ENCODE measurements at regions not wholly inside any gene's neighbourhood (a gene's known extent, or its start where the extent isn't known, plus 50 kb on each side); places are given as distances from the start of the nearest gene placed in this dataset.

- Histone ChIP-seq H3K27ac (ENCODE audit: low read length) (no peak overlapping the region), H3K9me3 (ENCODE audit: insufficient read depth, low read depth, low read length) (no peaks in the 10 kb centered on the region), H3K4me1 (ENCODE audit: insufficient read depth, low read length) (no peaks in the 10 kb centered on the region), H3K9ac (ENCODE audit: low read depth, low read length) (no peak overlapping the region), H3K4me3 (ENCODE audit: low read length) (no peak overlapping the region), H3K36me3 (ENCODE audit: insufficient read depth, low read depth, low read length) (no peaks in the 10 kb centered on the region), H3K27me3 (ENCODE audit: insufficient read depth, low read length) (no peaks in the 10 kb centered on the region)
Measured at GRCh38 chr3:31379598-31379997, 153.1 kb upstream of the STT3B start.

- Histone ChIP-seq H3K4me3 (ENCODE audit: low read length) (no peak overlapping the region), H3K9me3 (ENCODE audit: insufficient read depth, low read depth, low read length) (no peaks in the 10 kb centered on the region), H3K36me3 (ENCODE audit: insufficient read depth, low read depth, low read length) (no peaks in the 10 kb centered on the region), H3K9ac (ENCODE audit: low read depth, low read length) (no peak overlapping the region), H3K27ac (ENCODE audit: low read length) (no peak overlapping the region), H3K4me1 (ENCODE audit: insufficient read depth, low read length) (no peaks in the 10 kb centered on the region), H3K27me3 (ENCODE audit: insufficient read depth, low read length) (no peaks in the 10 kb centered on the region)
Measured at GRCh38 chr3:31382856-31383255, 149.9 kb upstream of the STT3B start.

GRCh38 chr3:31384117-31384516 is 148.6 kb upstream of the STT3B start:
- H3K9me3 ChIP-seq (ENCODE audit: insufficient read depth, low read depth, low read length) = no peaks in the 10 kb centered on the region
- H3K27ac ChIP-seq (ENCODE audit: low read length) = no peak overlapping the region
- no peaks in the 10 kb centered on the region for H3K4me1 ChIP-seq (ENCODE audit: insufficient read depth, low read length)
- no peaks in the 10 kb centered on the region for H3K36me3 ChIP-seq (ENCODE audit: insufficient read depth, low read depth, low read length)
- H3K4me3 ChIP-seq (ENCODE audit: low read length) = no peak overlapping the region
- no peaks in the 10 kb centered on the region for H3K27me3 ChIP-seq (ENCODE audit: insufficient read depth, low read length)
- no peak overlapping the region for H3K9ac ChIP-seq (ENCODE audit: low read depth, low read length)

- Histone ChIP-seq H3K4me1 (ENCODE audit: insufficient read depth, low read length) (peaks cover 11% of the 10 kb centered on the region; the same call in 1 of the 2 replicates), H3K27me3 (ENCODE audit: insufficient read depth, low read length) (peaks cover 15% of the 10 kb centered on the region; the same call in 1 of the 2 replicates), H3K4me3 (ENCODE audit: low read length) (no peak overlapping the region), H3K9me3 (ENCODE audit: insufficient read depth, low read depth, low read length) (no peaks in the 10 kb centered on the region), H3K36me3 (ENCODE audit: insufficient read depth, low read depth, low read length) (no peaks in the 10 kb centered on the region), H3K27ac (ENCODE audit: low read length) (no peak overlapping the region), H3K9ac (ENCODE audit: low read depth, low read length) (no peak overlapping the region)
Measured at GRCh38 chr3:31389939-31390338, 142.8 kb upstream of the STT3B start.

DNA sequence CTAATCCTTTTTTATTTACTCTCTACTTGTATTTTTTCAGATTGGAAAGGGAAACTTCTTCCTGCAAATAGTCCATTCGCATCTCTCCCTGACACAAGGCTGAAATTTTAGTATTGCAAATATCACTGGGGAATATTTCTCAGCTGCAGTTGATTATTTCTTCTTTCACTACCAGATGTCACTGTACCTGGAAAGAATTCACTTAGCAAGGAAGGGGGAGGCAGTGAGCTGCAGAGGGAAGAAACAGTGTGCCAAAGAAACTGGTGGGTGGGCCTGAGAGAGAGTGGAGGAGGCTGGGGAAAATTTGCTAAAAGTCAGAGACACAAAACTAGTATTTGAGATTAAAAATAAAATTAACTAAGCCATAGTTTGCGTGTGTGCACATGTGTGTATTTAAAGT is 142.3 kb upstream of the STT3B start:
- Histone ChIP-seq H3K36me3 (ENCODE audit: insufficient read depth, low read depth, low read length) (no peaks in the 10 kb centered on the region), H3K27me3 (ENCODE audit: insufficient read depth, low read length) (peaks cover 15% of the 10 kb centered on the region; the same call in 1 of the 2 replicates), H3K9ac (ENCODE audit: low read depth, low read length) (no peak overlapping the region), H3K9me3 (ENCODE audit: insufficient read depth, low read depth, low read length) (no peaks in the 10 kb centered on the region), H3K4me3 (ENCODE audit: low read length) (0 out of 2 replicates have a peak overlapping the region, but pooled peaks have one; percentile 24), H3K27ac (ENCODE audit: low read length) (no peak overlapping the region), H3K4me1 (ENCODE audit: insufficient read depth, low read length) (peaks cover 11% of the 10 kb centered on the region; the same call in 1 of the 2 replicates)

DNA sequence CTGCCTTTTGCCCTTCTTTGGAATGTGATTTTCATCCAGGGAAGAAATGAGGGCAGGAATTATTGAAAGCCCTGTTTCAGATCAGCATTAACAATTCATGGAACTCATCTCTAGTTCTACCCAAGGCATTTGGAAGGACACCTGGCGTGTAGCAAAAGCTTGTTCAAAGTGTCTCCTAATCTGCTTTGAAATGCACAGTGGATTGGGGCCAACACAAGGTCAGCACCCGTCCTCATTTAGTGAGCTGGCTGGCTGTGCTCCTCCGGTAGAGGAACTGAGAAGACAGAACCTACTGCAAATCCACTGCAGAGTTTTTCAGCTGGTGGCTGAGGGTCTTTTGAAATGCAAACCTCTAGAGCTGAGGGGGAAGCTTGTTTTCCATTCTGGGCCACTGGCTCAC is 141.6 kb upstream of the STT3B start:
- no peaks in the 10 kb centered on the region for H3K36me3 ChIP-seq (ENCODE audit: insufficient read depth, low read depth, low read length)
- no peak overlapping the region for H3K27ac ChIP-seq (ENCODE audit: low read length)
- peaks cover 15% of the 10 kb centered on the region; the same call in 1 of the 2 replicates for H3K27me3 ChIP-seq (ENCODE audit: insufficient read depth, low read length)
- no peak overlapping the region for H3K9ac ChIP-seq (ENCODE audit: low read depth, low read length)
- H3K4me1 ChIP-seq (ENCODE audit: insufficient read depth, low read length) = peaks cover 11% of the 10 kb centered on the region; the same call in 1 of the 2 replicates
- no peaks in the 10 kb centered on the region for H3K9me3 ChIP-seq (ENCODE audit: insufficient read depth, low read depth, low read length)
- H3K4me3 ChIP-seq (ENCODE audit: low read length) = peak overlapping the region; percentile 24; the same call in 1 of the 2 replicates

DNA sequence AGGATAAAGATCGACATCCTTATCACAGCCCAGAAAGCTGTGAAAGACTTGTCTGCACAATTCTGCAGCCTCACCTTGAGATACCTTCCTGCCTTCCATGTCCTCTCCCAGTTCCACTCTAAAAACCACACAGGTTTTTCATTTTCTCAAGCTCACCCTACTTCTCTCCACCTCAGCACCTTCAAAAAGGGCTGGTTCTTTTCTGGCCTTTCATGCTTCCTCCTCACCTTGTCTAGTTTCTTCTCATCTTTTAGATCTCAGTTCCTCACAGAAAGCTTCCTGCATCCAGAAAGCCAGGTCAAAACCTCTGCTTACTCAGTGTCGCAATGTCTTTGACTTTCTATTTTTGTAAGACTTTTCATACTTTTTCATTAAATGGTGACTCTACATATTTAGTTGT is 140.2 kb upstream of the STT3B start:
- Histone ChIP-seq H3K27ac (ENCODE audit: low read length) (no peak overlapping the region), H3K4me3 (ENCODE audit: low read length) (no peak overlapping the region), H3K4me1 (ENCODE audit: insufficient read depth, low read length) (peaks cover 11% of the 10 kb centered on the region; the same call in 1 of the 2 replicates), H3K27me3 (ENCODE audit: insufficient read depth, low read length) (peaks cover 15% of the 10 kb centered on the region; the same call in 1 of the 2 replicates), H3K9ac (ENCODE audit: low read depth, low read length) (no peak overlapping the region), H3K36me3 (ENCODE audit: insufficient read depth, low read depth, low read length) (no peaks in the 10 kb centered on the region), H3K9me3 (ENCODE audit: insufficient read depth, low read depth, low read length) (no peaks in the 10 kb centered on the region)

DNA sequence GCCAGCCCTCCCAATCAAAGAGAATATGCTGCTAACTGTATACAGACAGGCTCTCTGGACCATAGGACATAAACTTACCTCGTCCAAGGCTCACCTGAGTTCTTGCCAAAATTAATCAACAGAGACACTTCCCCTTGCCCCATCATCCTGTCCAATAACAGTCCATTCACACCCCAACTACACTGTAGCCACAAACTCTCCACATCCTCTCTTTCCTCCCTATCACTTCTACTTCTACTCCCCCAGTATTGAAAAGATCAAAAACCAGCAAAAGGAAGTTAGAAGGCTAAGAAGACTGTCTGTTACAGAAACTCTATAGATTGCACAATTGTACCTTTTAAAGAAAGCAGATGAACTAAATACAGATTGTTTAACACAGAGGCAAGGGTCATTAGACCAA is 133.5 kb upstream of the STT3B start:
- Histone ChIP-seq H3K27ac (ENCODE audit: low read length) (no peak overlapping the region), H3K9ac (ENCODE audit: low read depth, low read length) (no peak overlapping the region), H3K4me3 (ENCODE audit: low read length) (no peak overlapping the region)

GRCh38 chr3:31402117-31402516 is 130.6 kb upstream of the STT3B start:
- H3K4me3 ChIP-seq (ENCODE audit: low read length) = no peak overlapping the region
- no peaks in the 10 kb centered on the region; the same call in 1 of the 2 replicates for H3K9me3 ChIP-seq (ENCODE audit: insufficient read depth, low read depth, low read length)
- H3K9ac ChIP-seq (ENCODE audit: low read depth, low read length) = no peak overlapping the region
- H3K27ac ChIP-seq (ENCODE audit: low read length) = no peak overlapping the region
- H3K4me1 ChIP-seq (ENCODE audit: insufficient read depth, low read length) = peaks cover 4% of the 10 kb centered on the region; the same call in 1 of the 2 replicates
- H3K36me3 ChIP-seq (ENCODE audit: insufficient read depth, low read depth, low read length) = no peaks in the 10 kb centered on the region
- no peaks in the 10 kb centered on the region for H3K27me3 ChIP-seq (ENCODE audit: insufficient read depth, low read length)

More for the DNA sequence above, 133.5 kb upstream of the STT3B start:
- Histone ChIP-seq H3K9me3 (ENCODE audit: insufficient read depth, low read depth, low read length) (no peaks in the 10 kb centered on the region; the same call in 1 of the 2 replicates), H3K4me1 (ENCODE audit: insufficient read depth, low read length) (no peaks in the 10 kb centered on the region), H3K36me3 (ENCODE audit: insufficient read depth, low read depth, low read length) (no peaks in the 10 kb centered on the region), H3K27me3 (ENCODE audit: insufficient read depth, low read length) (no peaks in the 10 kb centered on the region)

DNA sequence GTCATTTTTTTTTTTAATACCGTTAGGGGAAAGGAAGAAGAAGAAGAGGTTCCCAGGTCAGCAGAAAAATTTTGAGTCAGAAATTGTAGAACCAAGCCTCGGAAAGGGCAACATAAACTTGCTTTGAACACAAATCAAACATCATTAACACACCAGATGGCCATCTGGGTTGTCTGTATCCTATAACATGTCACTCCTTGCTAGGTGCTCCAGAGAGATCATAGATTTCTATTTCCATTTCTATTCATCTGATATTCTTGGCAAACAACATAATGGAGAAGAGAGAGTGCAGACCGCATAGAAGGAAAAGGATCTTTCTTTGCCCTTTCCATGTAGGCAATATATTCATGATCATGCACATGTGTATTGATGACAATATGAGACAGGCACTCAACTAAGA is 129.5 kb upstream of the STT3B start:
- Histone ChIP-seq H3K4me3 (ENCODE audit: low read length) (no peak overlapping the region), H3K4me1 (ENCODE audit: insufficient read depth, low read length) (peaks cover 4% of the 10 kb centered on the region; the same call in 1 of the 2 replicates), H3K9ac (ENCODE audit: low read depth, low read length) (no peak overlapping the region), H3K36me3 (ENCODE audit: insufficient read depth, low read depth, low read length) (no peaks in the 10 kb centered on the region), H3K27me3 (ENCODE audit: insufficient read depth, low read length) (no peaks in the 10 kb centered on the region), H3K27ac (ENCODE audit: low read length) (no peak overlapping the region), H3K9me3 (ENCODE audit: insufficient read depth, low read depth, low read length) (no peaks in the 10 kb centered on the region; the same call in 1 of the 2 replicates)

DNA sequence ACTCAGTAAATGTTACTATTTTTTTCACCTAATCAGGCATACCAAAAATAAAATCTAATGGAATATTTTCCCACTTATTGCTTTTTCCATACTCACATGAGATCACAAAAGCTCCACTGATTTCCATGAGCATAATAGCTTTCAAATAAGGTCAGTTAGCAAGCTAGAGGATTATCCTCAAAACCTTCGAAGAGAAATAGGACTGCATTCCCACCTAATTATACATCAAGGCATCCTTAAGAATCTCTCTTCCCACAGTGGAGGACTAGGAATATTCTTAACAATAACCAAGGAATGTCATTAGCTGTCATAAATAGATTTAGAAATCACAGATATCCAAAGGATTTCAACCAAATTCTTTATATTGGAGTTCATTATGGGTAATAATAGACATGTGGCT is 127.9 kb upstream of the STT3B start:
- no peak overlapping the region for H3K27ac ChIP-seq (ENCODE audit: low read length)
- H3K27me3 ChIP-seq (ENCODE audit: insufficient read depth, low read length) = no peaks in the 10 kb centered on the region
- no peak overlapping the region for H3K9ac ChIP-seq (ENCODE audit: low read depth, low read length)
- no peaks in the 10 kb centered on the region for H3K36me3 ChIP-seq (ENCODE audit: insufficient read depth, low read depth, low read length)
- H3K9me3 ChIP-seq (ENCODE audit: insufficient read depth, low read depth, low read length) = no peaks in the 10 kb centered on the region; the same call in 1 of the 2 replicates
- peaks cover 4% of the 10 kb centered on the region; the same call in 1 of the 2 replicates for H3K4me1 ChIP-seq (ENCODE audit: insufficient read depth, low read length)
- no peak overlapping the region for H3K4me3 ChIP-seq (ENCODE audit: low read length)

DNA sequence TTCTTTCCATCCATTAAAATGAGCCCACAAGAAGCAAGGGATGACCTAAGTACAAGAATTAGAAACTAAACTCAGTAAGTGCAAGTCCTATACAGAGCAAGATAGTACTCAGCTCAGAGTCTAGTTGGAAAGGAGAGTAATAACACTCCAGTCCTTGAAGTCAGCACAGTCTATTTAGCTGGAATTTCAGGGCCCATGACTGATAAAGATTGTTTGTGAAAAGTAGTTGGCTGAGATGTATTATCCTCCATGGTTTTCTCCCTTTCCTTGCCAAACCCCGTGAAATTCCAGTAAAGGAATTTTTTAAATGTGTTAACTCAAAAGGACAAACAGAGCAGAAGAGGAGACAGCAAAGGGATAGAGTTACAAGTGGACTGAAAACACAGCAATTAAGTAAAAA is 127.2 kb upstream of the STT3B start:
- H3K4me3 ChIP-seq (ENCODE audit: low read length) = no peak overlapping the region

More for the DNA sequence above, 127.2 kb upstream of the STT3B start:
- no peaks in the 10 kb centered on the region for H3K27me3 ChIP-seq (ENCODE audit: insufficient read depth, low read length)
- peaks cover 4% of the 10 kb centered on the region; the same call in 1 of the 2 replicates for H3K4me1 ChIP-seq (ENCODE audit: insufficient read depth, low read length)
- H3K36me3 ChIP-seq (ENCODE audit: insufficient read depth, low read depth, low read length) = no peaks in the 10 kb centered on the region
- H3K9me3 ChIP-seq (ENCODE audit: insufficient read depth, low read depth, low read length) = no peaks in the 10 kb centered on the region
- no peak overlapping the region for H3K9ac ChIP-seq (ENCODE audit: low read depth, low read length)
- H3K27ac ChIP-seq (ENCODE audit: low read length) = no peak overlapping the region

Data from iPS-20b (cell line).